ENCODE measurements at regions not wholly inside any gene's neighbourhood (a gene's known extent, or its start where the extent isn't known, plus 50 kb on each side); places are given as distances from the start of the nearest gene placed in this dataset.

DNA sequence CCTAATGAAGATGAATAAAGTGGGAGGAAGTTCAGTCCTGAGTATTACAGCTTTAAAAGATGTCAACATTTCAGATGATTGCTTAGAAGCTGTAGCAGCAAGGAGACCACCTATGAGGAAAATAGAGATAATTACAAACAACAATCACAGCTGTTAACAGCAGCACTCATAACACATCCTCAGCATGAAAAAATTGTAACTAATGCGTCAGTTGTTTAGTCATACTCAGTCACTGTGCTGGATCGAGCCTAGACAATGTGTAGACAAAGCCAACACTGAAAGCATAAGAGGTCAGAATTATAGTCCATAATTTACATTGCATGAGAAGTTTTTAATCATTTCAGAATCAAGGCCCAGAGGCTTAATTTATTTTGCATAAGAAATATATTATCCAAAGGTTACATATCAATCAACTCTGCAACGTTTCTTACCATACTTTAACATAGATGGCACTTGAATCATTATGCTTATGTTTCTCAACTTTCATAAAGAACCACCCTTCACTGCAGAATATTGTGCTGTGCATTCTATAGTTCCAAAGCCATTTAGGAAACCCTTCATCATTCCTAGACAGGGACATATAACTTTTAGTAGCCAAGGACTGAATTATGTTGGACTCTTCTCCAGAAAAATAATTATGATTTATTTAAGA, 60.2 kb upstream of the HAPLN1 start:
- CTCF ChIA-PET = no interaction called here
- BruUV-seq (replicated peaks) = no TSS peak
- intact Hi-C loops (cut with micrococcal nuclease) = no loop called here

More for the DNA sequence above, 60.2 kb upstream of the HAPLN1 start:
- no peak for TF ChIP-seq MYC (IDR thresholded peaks at IDR 0.05; ENCODE audit: low read depth, low read length)
- no peak for TF ChIP-seq CTCF (IDR thresholded peaks at IDR 0.05; ENCODE audit: extremely low read depth in 1 of 2, insufficient read depth in 1 of 2, low read depth in 1 of 2, low read length in 2 of 2)
- no peak for TF ChIP-seq GATA2 (IDR thresholded peaks at IDR 0.05; ENCODE audit: insufficient read depth, insufficient read length, low read depth, low read length)
- no peak for TF ChIP-seq EZH2 (IDR thresholded peaks at IDR 0.05; ENCODE audit: borderline replicate concordance, low read depth, low read length, severe bottlenecking)
- TF ChIP-seq FOS (IDR thresholded peaks at IDR 0.05; ENCODE audit: borderline replicate concordance, insufficient read depth, low read length) = no peak
- no peak for TF ChIP-seq POLR2AphosphoS5 (IDR thresholded peaks at IDR 0.05; ENCODE audit: insufficient read depth, low read depth, low read length)
- TF ChIP-seq POLR2A (IDR thresholded peaks at IDR 0.05; ENCODE audit: low read depth, low read length) = no peak
- no peak for TF ChIP-seq JUN (IDR thresholded peaks at IDR 0.05; ENCODE audit: borderline replicate concordance, insufficient read depth, insufficient read length, low read depth)
- TF ChIP-seq, protein P1, sequence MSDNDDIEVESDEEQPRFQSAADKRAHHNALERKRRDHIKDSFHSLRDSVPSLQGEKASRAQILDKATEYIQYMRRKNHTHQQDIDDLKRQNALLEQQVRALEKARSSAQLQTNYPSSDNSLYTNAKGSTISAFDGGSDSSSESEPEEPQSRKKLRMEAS (IDR thresholded peaks at IDR 0.05; ENCODE audit: insufficient read depth, insufficient read length) = no peak
- H3K9me1 ChIP-seq (replicated peaks; ENCODE audit: control insufficient read depth, extremely low read depth, insufficient read depth, low read length) = no peaks in the 10 kb centered on the region
- H4K20me1 ChIP-seq (replicated peaks; ENCODE audit: control insufficient read depth, extremely low read depth, insufficient read depth, low read length) = no peaks in the 10 kb centered on the region
- peaks cover 0 to 1% of the 10 kb centered on the region in 2 experiments for H3K27me3 ChIP-seq (ENCODE audit: control insufficient read depth in 2 of 2, insufficient read depth in 2 of 2, low read length in 2 of 2)
- H3K79me2 ChIP-seq (ENCODE audit: control insufficient read depth, insufficient read depth, low read length) = no peaks in the 10 kb centered on the region
- H3K36me3 ChIP-seq (ENCODE audit: control insufficient read depth in 2 of 2, extremely low read depth in 1 of 2, insufficient read depth in 2 of 2, low read length in 2 of 2) = no peaks in the 10 kb centered on the region
- no peak overlapping the region for H3K4me2 ChIP-seq (ENCODE audit: insufficient read depth, low read length)
- FAIRE-seq (no peak), DNase-seq (ENCODE audit: low read depth, low spot score) (no peak)
- no peak overlapping the region for H3K27ac ChIP-seq (ENCODE audit: insufficient read depth, low read depth, low read length)
- no peaks in the 10 kb centered on the region for H3K9me3 ChIP-seq (replicated peaks; ENCODE audit: control insufficient read depth, insufficient read depth, low read length)
- peaks cover 27% of the 10 kb centered on the region for H3K4me1 ChIP-seq (ENCODE audit: control insufficient read depth, extremely low read depth, insufficient read depth, low read length)
- H3K4me3 ChIP-seq (replicated peaks in 1 of 3; ENCODE audit: insufficient read depth in 1 of 3, low read depth in 1 of 3, low read length in 3 of 3) = no peak overlapping the region
- H2AFZ ChIP-seq (ENCODE audit: low read depth, low read length) = no peak overlapping the region
- POLR2A ChIA-PET = no interaction called here
- dilution Hi-C loops (cut with MboI; ENCODE audit: extremely low pct_ligation_motif_present, low sequenced_read_pairs) = no loop called here
- H3K9ac ChIP-seq (replicated peaks; ENCODE audit: extremely low read depth, insufficient read depth, low read length) = no peak overlapping the region
